ENCODE measurements at regions not wholly inside any gene's neighbourhood (a gene's known extent, or its start where the extent isn't known, plus 50 kb on each side); places are given as distances from the start of the nearest gene placed in this dataset.

DNA sequence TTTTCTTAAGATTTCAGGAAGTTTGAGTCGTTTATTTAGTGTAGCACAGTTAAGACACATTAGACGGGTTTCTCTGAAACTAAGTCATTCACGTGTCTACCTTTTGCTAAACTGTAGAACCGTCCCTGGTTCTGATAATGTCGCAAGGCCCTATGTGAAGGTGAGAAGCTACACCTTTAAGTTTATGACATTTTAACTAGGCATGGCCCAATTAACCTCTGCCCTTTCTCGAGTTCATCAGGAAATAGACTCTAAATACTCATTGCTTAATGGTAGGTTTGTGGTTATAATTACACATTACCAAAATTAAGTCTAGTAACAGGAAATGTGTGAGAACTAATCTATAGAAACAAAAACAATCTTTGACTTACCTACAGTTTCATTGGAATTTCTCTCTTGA, 126.6 kb upstream of the FZD8 start:
- ChIA-PET POLR2A (ENCODE audit: unreplicated experiment) (no interaction called here), CTCF (no interaction called here)
- Histone ChIP-seq H3K27ac (no peak overlapping the region), H3K27me3 (ENCODE audit: insufficient read depth, low read depth) (peaks cover 15% of the 10 kb centered on the region), H3K4me1 (replicated peaks; ENCODE audit: insufficient read depth) (no peaks in the 10 kb centered on the region), H3F3A (ENCODE audit: insufficient read depth, low read depth) (no peaks in the 10 kb centered on the region), H3K9me3 (ENCODE audit: insufficient read depth, low read depth) (no peaks in the 10 kb centered on the region), H3K9me2 (ENCODE audit: insufficient read depth) (no peaks in the 10 kb centered on the region), H3K36me3 (ENCODE audit: low read depth) (no peaks in the 10 kb centered on the region), H4K20me1 (ENCODE audit: insufficient read depth) (no peaks in the 10 kb centered on the region), H3K79me2 (ENCODE audit: low read depth) (no peaks in the 10 kb centered on the region), H3K4me3 (no peak overlapping the region), H3K4me2 (no peak overlapping the region), H2AFZ (no peak overlapping the region)
- intact Hi-C loops (cut with micrococcal nuclease; ENCODE audit: unreplicated experiment), result no loop called here
- no peak for DNase-seq
- TF ChIP-seq, protein P1, sequence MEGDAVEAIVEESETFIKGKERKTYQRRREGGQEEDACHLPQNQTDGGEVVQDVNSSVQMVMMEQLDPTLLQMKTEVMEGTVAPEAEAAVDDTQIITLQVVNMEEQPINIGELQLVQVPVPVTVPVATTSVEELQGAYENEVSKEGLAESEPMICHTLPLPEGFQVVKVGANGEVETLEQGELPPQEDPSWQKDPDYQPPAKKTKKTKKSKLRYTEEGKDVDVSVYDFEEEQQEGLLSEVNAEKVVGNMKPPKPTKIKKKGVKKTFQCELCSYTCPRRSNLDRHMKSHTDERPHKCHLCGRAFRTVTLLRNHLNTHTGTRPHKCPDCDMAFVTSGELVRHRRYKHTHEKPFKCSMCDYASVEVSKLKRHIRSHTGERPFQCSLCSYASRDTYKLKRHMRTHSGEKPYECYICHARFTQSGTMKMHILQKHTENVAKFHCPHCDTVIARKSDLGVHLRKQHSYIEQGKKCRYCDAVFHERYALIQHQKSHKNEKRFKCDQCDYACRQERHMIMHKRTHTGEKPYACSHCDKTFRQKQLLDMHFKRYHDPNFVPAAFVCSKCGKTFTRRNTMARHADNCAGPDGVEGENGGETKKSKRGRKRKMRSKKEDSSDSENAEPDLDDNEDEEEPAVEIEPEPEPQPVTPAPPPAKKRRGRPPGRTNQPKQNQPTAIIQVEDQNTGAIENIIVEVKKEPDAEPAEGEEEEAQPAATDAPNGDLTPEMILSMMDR (conservative IDR thresholded peaks at IDR 0.05), result no peak
- TF ChIP-seq EZH2 (IDR thresholded peaks at IDR 0.05; ENCODE audit: low read depth), result no peak
- BruUV-seq (replicated peaks), result no TSS peak

DNA sequence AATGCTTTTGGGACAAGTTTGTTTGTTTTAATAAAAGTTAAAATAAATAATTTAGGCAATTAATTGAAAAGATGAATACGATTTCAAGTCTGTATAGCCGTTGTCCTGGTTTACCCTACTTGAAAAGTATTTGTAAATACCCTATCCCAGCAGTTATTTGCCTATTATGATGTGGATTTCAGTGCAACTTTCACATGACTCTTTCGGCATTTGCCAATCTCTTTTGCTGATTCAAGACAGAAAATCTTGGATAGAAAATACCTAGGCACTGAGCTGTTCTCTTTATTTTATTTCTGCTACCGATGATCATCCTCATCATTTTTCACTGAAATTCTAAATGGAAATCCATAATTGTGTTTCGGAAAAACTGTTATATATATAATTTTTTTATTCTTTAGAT, 125.9 kb upstream of the FZD8 start:
- Histone ChIP-seq H3K79me2 (ENCODE audit: low read depth) (no peaks in the 10 kb centered on the region), H3K36me3 (ENCODE audit: low read depth) (no peaks in the 10 kb centered on the region), H3K4me1 (replicated peaks; ENCODE audit: insufficient read depth) (no peaks in the 10 kb centered on the region), H3K4me3 (no peak overlapping the region), H3F3A (ENCODE audit: insufficient read depth, low read depth) (no peaks in the 10 kb centered on the region), H3K27me3 (ENCODE audit: insufficient read depth, low read depth) (peaks cover 15% of the 10 kb centered on the region), H3K4me2 (no peak overlapping the region), H4K20me1 (ENCODE audit: insufficient read depth) (no peaks in the 10 kb centered on the region), H3K9me3 (ENCODE audit: insufficient read depth, low read depth) (no peaks in the 10 kb centered on the region), H3K27ac (no peak overlapping the region), H3K9me2 (ENCODE audit: insufficient read depth) (no peaks in the 10 kb centered on the region), H2AFZ (no peak overlapping the region)
- DNase-seq, result no peak
- intact Hi-C loops (cut with micrococcal nuclease; ENCODE audit: unreplicated experiment), result no loop called here
- no peak for TF ChIP-seq EZH2 (IDR thresholded peaks at IDR 0.05; ENCODE audit: low read depth)
- TF ChIP-seq, protein P1 (conservative IDR thresholded peaks at IDR 0.05), result no peak
- ChIA-PET CTCF (no interaction called here), POLR2A (ENCODE audit: unreplicated experiment) (no interaction called here)
- BruUV-seq (replicated peaks), result no TSS peak

DNA sequence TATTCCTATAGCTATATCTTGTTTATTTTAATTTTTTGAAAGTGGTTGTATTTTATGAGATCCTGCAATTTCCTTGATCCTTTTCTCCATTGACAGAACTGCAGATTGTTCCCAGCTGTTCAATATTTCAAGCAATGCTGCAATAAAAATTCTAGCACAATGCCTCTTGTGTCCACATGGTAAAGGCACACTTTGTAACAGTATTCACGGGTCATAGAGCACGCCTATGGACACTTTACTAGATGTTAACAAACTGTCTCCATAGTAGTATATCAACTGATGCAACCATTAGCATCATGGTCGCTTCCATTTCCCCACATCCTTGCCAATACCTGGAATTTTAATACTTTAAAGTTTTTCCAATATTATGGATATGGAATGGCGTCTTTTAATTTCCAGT, 123.9 kb upstream of the FZD8 start:
- H3F3A ChIP-seq (ENCODE audit: insufficient read depth, low read depth), result no peaks in the 10 kb centered on the region
- H4K20me1 ChIP-seq (ENCODE audit: insufficient read depth), result no peaks in the 10 kb centered on the region
- H3K4me1 ChIP-seq (replicated peaks; ENCODE audit: insufficient read depth), result no peaks in the 10 kb centered on the region
- TF ChIP-seq, protein P1 (conservative IDR thresholded peaks at IDR 0.05), result no peak
- TF ChIP-seq EZH2 (IDR thresholded peaks at IDR 0.05; ENCODE audit: low read depth), result no peak
- no peaks in the 10 kb centered on the region for H3K9me3 ChIP-seq (ENCODE audit: insufficient read depth, low read depth)
- no peak for DNase-seq
- H3K36me3 ChIP-seq (ENCODE audit: low read depth), result no peaks in the 10 kb centered on the region
- H3K27ac ChIP-seq, result no peak overlapping the region
- POLR2A ChIA-PET (ENCODE audit: unreplicated experiment), result no interaction called here
- H3K4me2 ChIP-seq, result no peak overlapping the region
- H3K9me2 ChIP-seq (ENCODE audit: insufficient read depth), result no peaks in the 10 kb centered on the region
- no peak overlapping the region for H3K4me3 ChIP-seq
- intact Hi-C loops (cut with micrococcal nuclease; ENCODE audit: unreplicated experiment), result no loop called here
- no TSS peak for BruUV-seq (replicated peaks)
- CTCF ChIA-PET, result no interaction called here
- H2AFZ ChIP-seq, result no peak overlapping the region
- no peaks in the 10 kb centered on the region for H3K79me2 ChIP-seq (ENCODE audit: low read depth)
- H3K27me3 ChIP-seq (ENCODE audit: insufficient read depth, low read depth), result peaks cover 15% of the 10 kb centered on the region
